Medulla oblongata (tissue), 1 donor: ENCODE measurements at regions not wholly inside any gene's neighbourhood (a gene's known extent, or its start where the extent isn't known, plus 50 kb on each side); places are given as distances from the start of the nearest gene placed in this dataset.

Source experiments
- DNase-seq: peaks from one replicate; pipeline ENCODE4 v3.0.0-alpha.2; 2015; ENCODE audit errors: extremely low spot score

DNA sequence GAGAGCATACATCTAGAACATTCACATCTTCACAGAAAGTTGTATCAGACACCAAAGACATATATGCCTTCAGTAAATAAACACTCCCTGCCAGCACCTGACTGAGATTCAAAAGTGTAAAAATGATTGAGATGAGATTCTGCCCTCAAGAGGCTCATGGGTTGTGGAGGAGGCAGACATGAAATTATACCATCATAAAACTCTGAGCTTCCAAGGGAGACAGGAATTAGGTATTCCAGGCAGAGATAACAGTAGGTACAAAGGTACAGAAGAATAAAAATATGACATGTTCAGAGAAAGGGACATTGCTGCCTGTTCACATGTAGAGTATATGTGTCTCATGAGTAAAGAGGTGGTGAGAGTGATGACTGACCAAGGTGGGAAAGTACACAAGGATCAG, 322.3 kb downstream of the OSR1 start:
- no peak for DNase-seq

DNA sequence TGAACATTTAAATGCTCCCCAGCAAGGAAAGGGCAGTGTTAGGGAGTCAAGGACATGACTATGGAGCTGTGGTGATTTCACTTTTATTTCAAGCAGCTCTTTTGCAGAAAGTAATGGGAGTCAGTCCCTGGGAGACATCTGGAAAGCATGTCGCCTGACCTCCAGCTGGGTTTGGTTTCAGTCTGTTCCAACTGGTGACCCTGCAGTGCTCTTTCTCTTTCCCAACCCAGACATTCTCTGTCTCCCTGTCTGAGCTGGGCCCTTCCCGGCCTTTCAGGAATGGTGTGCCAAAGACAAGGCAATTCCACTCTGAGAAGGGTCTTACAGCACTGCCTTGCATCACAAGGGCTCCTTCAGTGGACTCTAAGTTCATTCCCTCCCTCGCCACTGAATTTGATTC, 323.2 kb downstream of the OSR1 start:
- DNase-seq: no peak

DNA sequence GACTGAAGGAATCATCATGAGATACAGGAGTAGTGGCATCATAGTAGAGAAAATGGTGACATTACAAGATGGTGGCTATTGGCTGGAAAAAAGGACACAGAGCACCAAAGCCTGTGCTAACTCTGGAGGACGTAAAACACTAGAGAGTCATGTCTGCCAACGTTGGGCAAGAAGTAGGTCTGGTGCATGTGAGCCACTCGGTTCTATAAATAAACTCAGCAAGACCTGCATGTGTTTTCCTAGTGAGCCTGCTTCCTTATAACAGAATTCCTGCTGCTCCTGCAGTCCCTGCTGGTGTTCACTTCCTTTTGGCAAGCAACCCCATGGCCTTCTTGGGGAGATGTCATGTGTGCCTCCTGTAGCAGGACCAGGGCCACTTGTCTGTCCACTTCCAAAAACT, 325.2 kb downstream of the OSR1 start:
- DNase-seq: no peak

DNA sequence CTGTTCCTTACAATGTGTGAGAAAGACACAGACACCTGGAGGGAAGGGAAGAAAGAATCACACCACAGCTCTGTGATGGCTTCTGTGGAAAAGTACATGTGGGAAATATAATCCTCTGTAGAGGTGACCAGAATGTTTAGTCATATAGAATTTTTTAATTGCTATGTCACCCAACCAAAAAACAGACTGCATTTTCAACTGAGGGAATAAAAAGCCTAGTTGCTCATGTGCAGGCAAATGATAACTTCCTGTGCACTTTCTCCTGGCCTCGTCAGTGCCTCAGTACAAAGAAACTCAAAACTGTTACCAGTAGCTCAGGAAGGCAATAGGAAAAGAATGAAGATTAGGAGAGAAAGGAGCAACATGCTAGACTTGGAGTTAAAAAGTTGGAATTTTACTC, 326.8 kb downstream of the OSR1 start:
- DNase-seq: no peak

GRCh38 chr2:19029655-19030054, 328.8 kb downstream of the OSR1 start:
- no peak for DNase-seq

- no peak for DNase-seq
Measured at GRCh38 chr2:19028587-19029375, 329.6 kb downstream of the OSR1 start.

- no peak for DNase-seq
Measured at GRCh38 chr2:19027626-19028025, 330.8 kb downstream of the OSR1 start.

DNA sequence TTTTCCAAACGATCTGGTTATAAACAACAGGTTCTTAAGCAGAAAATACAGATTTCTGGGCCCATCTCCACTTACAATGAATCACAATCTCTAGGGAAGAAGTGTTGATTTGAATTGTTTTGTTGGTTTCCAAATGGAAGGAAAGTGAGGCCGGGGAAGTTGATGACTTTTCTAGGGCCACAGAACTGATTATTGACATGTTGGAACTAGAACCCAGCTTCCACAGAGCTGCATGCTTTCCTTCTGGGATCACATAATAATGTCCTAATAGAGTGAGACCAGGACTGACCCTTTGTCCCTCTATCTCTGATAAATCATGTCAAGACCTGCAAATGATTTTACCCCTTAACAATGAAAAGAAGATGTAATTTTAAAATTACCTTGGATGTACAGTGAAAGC, 332.2 kb downstream of the OSR1 start:
- DNase-seq: no peak

DNA sequence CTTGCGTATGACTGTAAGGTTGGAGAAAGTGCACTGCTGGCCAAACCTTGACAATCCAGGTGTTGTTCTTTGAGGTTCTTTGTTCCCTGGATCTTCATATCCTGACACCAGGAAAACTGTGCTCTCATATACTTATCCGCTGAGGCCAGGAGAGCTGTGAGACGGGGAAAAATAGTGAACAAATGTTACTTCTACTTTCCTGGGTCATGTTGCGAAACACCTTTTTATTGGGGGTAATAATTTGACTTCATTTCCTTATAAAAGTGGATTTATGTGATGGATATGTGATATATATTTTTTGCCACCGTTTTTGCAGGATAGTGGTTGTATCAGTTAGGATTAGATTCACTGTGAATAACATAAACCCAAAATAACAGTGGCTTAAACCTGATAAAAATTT, 336.1 kb downstream of the OSR1 start:
- no peak for DNase-seq

DNA sequence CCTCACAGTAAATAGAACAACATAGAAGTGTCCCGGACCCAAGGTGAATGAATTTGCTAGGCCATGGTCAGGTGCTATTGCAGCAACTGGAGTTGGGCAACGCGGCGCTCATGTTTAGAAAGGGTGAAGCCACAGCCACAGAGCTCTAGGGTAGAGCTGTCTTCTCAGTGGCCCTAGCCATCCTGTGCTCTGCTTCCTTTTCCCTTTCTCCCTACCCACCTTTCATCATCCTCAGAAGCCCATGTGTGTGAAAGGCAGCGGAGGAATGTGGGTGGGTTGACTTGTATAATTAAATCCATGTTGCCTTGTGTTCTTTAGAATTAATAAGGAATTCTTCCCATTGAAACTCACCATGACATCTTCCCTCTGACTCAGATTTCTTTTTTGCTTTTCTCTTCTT, 336.7 kb downstream of the OSR1 start:
- no peak for DNase-seq

GRCh38 chr2:19021100-19021476, 337.3 kb downstream of the OSR1 start:
- peak; percentile 5 for DNase-seq

DNA sequence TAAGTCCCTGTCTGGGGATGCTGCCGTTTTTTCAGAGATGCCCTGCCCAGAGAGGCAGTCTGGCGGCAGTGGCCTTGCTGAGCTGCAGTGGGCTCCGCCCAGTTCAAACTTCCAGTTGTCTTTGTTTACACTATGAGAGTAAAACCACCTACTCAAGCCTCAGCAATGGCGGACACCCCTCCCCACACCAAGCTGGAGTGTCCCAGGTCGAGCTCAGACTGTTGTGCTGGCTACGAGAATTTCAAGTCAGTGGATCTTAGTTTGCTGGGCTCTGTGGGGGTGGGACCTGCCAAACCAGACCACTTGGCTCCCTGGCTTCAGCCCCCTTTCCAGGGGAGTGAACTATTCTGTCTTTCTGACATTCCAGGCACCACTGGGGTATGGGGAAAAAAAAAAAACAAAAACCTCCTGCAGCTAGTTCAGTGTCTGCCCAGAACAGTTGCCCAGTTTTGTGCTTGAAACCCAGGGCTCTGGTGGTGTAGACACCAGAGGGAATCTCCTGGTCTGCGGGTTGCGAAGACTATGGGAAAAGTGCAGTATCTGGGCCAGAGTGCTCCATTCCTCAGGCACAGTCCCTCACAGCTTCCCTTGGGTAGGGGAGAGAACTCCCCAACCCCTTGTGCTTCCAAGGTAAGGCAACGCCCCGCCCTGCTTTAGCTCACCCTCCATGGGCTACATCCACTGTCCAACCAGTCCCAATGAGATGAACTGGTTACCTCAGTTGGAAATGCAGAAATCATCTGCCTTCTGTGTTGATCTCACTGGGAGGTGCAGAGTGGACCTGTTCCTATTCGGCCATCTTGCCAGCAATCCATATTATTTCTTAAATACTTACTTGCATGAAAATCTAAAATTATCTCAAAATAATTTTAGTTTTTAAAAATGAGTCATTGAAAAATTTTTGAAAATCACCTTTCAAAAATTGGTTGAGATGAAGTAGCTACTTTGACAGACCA, 338.0 kb downstream of the OSR1 start:
- no peak for DNase-seq

- no peak for DNase-seq
Measured at GRCh38 chr2:19009510-19009909, 348.9 kb downstream of the OSR1 start.

DNA sequence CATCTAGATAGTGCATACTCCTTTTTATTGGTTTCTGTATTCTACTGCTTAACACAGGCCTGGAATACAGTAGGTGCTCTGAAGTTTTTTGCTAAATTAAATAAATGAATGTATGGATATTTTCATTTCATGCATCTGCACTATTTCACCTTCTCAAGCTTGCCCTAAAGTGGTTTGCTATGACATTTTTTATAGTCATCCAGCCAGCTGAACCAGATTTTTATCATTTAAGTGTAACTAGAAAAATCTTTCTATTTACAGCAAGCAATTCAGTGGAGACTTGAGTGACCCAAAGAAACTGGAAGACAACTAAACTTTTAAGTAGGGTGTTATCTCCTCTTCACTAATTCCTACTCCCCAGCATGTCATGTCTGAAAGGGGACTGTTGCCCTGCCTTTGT, 354.9 kb downstream of the OSR1 start:
- DNase-seq: no peak

- no peak for DNase-seq
Measured at GRCh38 chr2:19000776-19001175, 357.6 kb downstream of the OSR1 start.

DNA sequence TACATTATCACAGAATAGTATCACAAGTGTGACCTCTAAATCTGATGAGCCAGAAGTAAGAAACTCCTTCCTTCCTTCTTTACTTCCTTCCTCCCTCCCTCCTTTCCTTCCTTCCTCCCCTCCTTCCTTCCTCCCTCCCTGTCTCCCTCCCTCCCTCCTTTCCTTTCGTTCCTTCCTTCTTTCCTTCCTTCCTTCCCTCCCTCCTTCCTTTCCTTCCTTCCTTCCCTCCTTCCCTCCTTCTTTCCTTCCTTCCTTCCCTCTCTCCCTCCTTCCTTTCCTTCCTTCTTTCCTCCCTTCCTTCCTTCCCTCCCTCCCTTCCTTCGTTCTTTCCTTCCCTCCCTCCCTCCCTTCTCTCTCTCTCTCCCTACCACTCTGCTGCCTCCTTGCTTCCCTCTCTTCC, 359.2 kb downstream of the OSR1 start:
- no peak for DNase-seq

- no peak for DNase-seq
Measured at GRCh38 chr2:18998491-18998890, 359.9 kb downstream of the OSR1 start.

- DNase-seq: no peak
Measured at GRCh38 chr2:18993756-18994338, 364.6 kb downstream of the OSR1 start.

DNA sequence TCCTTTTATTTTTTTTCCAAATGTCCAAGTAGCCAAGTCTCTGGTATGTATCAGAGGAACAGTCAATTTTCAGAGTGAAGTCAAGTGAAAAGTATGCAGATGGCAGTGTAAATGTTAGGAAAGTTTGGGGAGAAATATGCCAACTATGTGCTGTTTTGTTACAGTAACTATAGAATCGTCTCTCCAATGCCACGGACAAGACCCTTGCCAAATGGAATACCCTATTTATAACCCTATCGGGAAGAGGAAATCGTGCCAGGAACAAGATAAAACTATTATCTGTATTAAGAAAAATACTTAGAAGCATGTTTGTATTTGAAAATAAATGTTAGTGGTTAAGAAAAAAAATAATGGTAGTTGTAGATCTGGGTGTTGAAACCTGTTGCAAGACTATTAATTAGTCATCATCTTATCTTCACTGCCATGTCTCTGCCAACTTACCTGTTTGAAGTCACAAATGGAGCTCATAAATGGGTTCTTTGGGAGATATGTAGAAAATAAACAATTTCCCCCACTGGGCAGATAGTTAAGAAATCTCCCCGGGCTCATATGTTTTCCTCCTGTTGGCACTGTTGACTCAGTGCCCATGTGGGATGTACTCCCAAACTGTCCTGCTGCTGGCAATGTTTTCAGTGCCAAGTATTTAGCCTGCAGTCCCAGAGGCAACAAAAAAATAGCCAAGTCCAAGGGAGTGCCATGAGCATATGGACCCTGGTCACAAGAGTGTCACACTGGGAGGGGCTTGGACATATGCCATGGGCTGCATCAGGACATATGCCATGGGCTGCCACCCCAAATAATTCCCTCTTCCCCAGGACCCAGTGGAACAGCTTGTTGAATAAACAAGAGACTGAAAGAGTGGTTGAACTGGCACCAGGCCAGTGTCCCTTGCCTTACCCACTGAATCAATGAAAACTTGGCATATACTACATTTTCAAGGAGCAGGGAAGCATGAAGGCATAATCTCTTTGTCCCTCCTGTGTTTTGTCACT, 366.9 kb downstream of the OSR1 start:
- DNase-seq: peak; percentile 53

GRCh38 chr2:18988631-18989232, 369.7 kb downstream of the OSR1 start:
- no peak for DNase-seq

GRCh38 chr2:18987592-18988073, 370.8 kb downstream of the OSR1 start:
- peak; percentile 77 for DNase-seq
